Keratinocyte (primary cell): ENCODE measurements at regions not wholly inside any gene's neighbourhood (a gene's known extent, or its start where the extent isn't known, plus 50 kb on each side); places are given as distances from the start of the nearest gene placed in this dataset.

Experiments
- CTCF ChIP-seq, 3 experiments: IDR thresholded peaks in 1 of 3; conservative IDR thresholded peaks in 1 of 3; optimal IDR thresholded peaks in 1 of 3; 2 replicates in 2 of 3; 3 replicates in 1 of 3; pipeline versions ENCODE3 to v1.5.1; 2011; ENCODE audit warnings: low read length in 3 of 3, mild to moderate bottlenecking in 3 of 3, moderate library complexity in 2 of 3, control low read depth in 1 of 3, inconsistent platforms in 1 of 3; ENCODE audit not compliant: insufficient read depth in 2 of 3; ENCODE audit errors: extremely low read depth in 1 of 3
- EZH2 ChIP-seq: IDR thresholded peaks from one replicate; pipeline ENCODE4 v1.6.1; 2012; ENCODE audit warnings: inconsistent platforms, mild to moderate bottlenecking, low read length, moderate library complexity

GRCh38 chr14:37813732-37814131 lies 218.3 kb downstream of the TTC6 start:
- TF ChIP-seq CTCF (optimal IDR thresholded peaks at IDR 0.05 in 1 of 3, IDR thresholded peaks at IDR 0.05 in 1 of 3, conservative IDR thresholded peaks at IDR 0.05 in 1 of 3; ENCODE audit: extremely low read depth in 1 of 3, insufficient read depth in 2 of 3, low read length in 3 of 3) = no peak
- TF ChIP-seq EZH2 = no peak
